ENCODE measurements at regions not wholly inside any gene's neighbourhood (a gene's known extent, or its start where the extent isn't known, plus 50 kb on each side); places are given as distances from the start of the nearest gene placed in this dataset.

DNA sequence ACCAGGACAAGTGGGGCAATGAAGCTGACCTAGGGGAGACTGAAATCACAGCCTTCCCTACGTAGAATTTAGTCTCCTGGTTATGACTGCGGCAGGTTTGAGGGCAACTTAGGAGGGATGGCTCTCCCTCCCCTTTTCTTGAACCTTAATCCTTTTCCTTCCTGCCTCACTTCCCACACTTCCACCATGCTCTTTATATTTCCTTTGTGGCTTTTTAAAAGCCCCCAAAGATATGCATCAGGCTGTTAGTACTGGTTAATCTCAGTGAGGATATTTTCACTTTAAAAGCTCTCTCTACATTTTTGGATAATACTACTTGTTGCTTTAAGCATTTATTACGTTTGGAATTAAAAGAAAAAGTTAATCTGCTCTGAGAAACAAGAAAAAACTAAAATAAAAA, 339.2 kb downstream of the SOX2 start:
- TF ChIP-seq, protein P1, sequence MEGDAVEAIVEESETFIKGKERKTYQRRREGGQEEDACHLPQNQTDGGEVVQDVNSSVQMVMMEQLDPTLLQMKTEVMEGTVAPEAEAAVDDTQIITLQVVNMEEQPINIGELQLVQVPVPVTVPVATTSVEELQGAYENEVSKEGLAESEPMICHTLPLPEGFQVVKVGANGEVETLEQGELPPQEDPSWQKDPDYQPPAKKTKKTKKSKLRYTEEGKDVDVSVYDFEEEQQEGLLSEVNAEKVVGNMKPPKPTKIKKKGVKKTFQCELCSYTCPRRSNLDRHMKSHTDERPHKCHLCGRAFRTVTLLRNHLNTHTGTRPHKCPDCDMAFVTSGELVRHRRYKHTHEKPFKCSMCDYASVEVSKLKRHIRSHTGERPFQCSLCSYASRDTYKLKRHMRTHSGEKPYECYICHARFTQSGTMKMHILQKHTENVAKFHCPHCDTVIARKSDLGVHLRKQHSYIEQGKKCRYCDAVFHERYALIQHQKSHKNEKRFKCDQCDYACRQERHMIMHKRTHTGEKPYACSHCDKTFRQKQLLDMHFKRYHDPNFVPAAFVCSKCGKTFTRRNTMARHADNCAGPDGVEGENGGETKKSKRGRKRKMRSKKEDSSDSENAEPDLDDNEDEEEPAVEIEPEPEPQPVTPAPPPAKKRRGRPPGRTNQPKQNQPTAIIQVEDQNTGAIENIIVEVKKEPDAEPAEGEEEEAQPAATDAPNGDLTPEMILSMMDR (IDR thresholded peaks at IDR 0.05; ENCODE audit: insufficient read depth, low read depth, low read length), result no peak
- no peak for TF ChIP-seq EZH2 (IDR thresholded peaks at IDR 0.05; ENCODE audit: insufficient read depth, low read length)

Data from astrocyte (in vitro differentiated cells and primary cell).